MCF 10A (cell line): ENCODE measurements at regions not wholly inside any gene's neighbourhood (a gene's known extent, or its start where the extent isn't known, plus 50 kb on each side); places are given as distances from the start of the nearest gene placed in this dataset.
"Not testable (repeated sequence)": the region's sequence is repeated elsewhere in the genome, so short reads cannot be mapped to it uniquely, and the experiment has no call there.

Source experiments
- BruUV-seq: library from RNA; stranded (reverse); fragments of 400-500 nt; replicated peaks from 2 replicates; lab custom pipeline; 2021; lab: Mats Ljungman, UMichigan
- CTCF ChIA-PET: fragments of 300-600 bp; sonication (Branson Sonifier 250); formaldehyde crosslinking; extraction: SDS; loops from one replicate; lab custom pipeline; 2021; ENCODE audit warnings: antibody characterized with exemption, inconsistent platforms; lab: Yijun Ruan, JAX
- POLR2A ChIA-PET: fragments of 300-600, 350-650 bp; sonication (Branson Sonifier 250); formaldehyde crosslinking; extraction: SDS; loops from one replicate; lab custom pipeline; 2020; ENCODE audit warnings: antibody characterized with exemption, inconsistent platforms; lab: Yijun Ruan, JAX
- DNase-seq: peaks from one replicate; pipeline ENCODE4 v3.0.0-alpha.2; 2018; ENCODE audit not compliant: unreplicated experiment
- H3K27ac Mint-ChIP-seq: one replicate; pipeline ENCODE4 v1.8.0; 2022; ENCODE audit warnings: mild to moderate bottlenecking, low read depth, mixed read lengths; ENCODE audit not compliant: unreplicated experiment
- H3K27me3 Mint-ChIP-seq: one replicate; pipeline ENCODE4 v1.8.0; 2022; ENCODE audit warnings: mixed read lengths; ENCODE audit not compliant: insufficient read depth, unreplicated experiment
- H3K36me3 Mint-ChIP-seq: one replicate; pipeline ENCODE4 v1.8.0; 2022; ENCODE audit warnings: mild to moderate bottlenecking, moderate library complexity, mixed read lengths; ENCODE audit not compliant: insufficient read depth, unreplicated experiment
- H3K4me1 Mint-ChIP-seq: one replicate; pipeline ENCODE4 v1.8.0; 2022; ENCODE audit warnings: mixed read lengths; ENCODE audit not compliant: insufficient read depth, unreplicated experiment
- H3K4me3 Mint-ChIP-seq: one replicate; pipeline ENCODE4 v1.8.0; 2022; ENCODE audit warnings: mild to moderate bottlenecking, moderate library complexity, mixed read lengths; ENCODE audit not compliant: unreplicated experiment
- H3K9me3 Mint-ChIP-seq: one replicate; pipeline ENCODE4 v1.8.0; 2022; ENCODE audit warnings: mixed read lengths; ENCODE audit not compliant: unreplicated experiment
- intact Hi-C: fragments of 100-400 bp; cut with micrococcal nuclease; formaldehyde crosslinking; loops from 2 replicates; pipeline ENCODE4 v1.14.1; 2022
- TF ChIP-seq, protein P1 (sequence below): fragments of 200-600 bp; IDR thresholded peaks from one replicate; pipeline ENCODE4 v1.8.0; 2022; ENCODE audit warnings: antibody characterized with exemption, mild to moderate bottlenecking; ENCODE audit not compliant: unreplicated experiment

DNA sequence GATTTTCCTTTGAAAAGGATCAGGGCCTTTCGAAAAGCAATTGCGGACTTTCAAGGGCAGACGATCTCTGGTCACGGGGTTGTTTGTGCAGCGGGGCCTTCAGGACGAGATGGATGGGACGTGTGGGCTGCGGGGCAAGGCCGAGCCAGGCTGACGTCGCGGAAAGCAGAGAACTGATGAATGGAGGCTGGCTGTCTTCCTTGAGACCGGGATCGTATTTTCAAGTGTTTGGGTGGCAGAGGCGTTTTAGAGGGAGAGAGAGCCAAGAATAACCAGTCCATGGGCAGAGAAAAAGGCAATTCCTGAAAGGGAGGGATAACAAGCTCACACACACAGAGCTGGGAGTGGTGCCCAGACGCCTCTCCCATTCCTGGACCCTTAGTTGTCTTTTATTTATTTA lies 138.9 kb upstream of the USP29 start:
- POLR2A ChIA-PET, result no interaction called here
- Mint-ChIP-seq H3K4me3 (no peak overlapping the region), H3K36me3 (peaks cover 6% of the 10 kb centered on the region), H3K4me1 (no peaks in the 10 kb centered on the region), H3K27me3 (no peaks in the 10 kb centered on the region), H3K27ac (no peak overlapping the region), H3K9me3 (peaks cover 35% of the 10 kb centered on the region)
- intact Hi-C loops, result no loop called here
- CTCF ChIA-PET, result no interaction called here
- no TSS peak for BruUV-seq
- TF ChIP-seq, protein P1, sequence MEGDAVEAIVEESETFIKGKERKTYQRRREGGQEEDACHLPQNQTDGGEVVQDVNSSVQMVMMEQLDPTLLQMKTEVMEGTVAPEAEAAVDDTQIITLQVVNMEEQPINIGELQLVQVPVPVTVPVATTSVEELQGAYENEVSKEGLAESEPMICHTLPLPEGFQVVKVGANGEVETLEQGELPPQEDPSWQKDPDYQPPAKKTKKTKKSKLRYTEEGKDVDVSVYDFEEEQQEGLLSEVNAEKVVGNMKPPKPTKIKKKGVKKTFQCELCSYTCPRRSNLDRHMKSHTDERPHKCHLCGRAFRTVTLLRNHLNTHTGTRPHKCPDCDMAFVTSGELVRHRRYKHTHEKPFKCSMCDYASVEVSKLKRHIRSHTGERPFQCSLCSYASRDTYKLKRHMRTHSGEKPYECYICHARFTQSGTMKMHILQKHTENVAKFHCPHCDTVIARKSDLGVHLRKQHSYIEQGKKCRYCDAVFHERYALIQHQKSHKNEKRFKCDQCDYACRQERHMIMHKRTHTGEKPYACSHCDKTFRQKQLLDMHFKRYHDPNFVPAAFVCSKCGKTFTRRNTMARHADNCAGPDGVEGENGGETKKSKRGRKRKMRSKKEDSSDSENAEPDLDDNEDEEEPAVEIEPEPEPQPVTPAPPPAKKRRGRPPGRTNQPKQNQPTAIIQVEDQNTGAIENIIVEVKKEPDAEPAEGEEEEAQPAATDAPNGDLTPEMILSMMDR, result no peak
- DNase-seq, result no peak

DNA sequence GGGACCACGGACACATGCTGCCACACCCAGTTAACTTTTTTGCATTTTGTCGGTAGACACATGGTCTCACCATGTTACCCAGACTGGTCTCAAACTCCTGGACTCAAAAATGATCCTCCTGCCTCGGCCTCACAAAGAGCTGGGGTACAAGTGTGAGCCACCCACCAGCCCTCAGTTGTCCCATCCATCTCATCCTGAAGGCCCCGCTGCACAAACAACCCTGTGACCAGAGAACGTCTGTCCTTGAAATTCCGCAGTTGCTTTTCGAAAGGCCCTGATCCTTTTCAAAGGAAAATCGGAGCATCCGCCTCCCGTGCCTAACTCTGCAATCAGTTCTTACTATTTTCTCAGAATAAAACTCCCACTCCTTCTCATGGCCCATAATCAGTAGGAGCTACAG lies 138.3 kb upstream of the USP29 start:
- BruUV-seq, result not testable (repeated sequence)

DNA sequence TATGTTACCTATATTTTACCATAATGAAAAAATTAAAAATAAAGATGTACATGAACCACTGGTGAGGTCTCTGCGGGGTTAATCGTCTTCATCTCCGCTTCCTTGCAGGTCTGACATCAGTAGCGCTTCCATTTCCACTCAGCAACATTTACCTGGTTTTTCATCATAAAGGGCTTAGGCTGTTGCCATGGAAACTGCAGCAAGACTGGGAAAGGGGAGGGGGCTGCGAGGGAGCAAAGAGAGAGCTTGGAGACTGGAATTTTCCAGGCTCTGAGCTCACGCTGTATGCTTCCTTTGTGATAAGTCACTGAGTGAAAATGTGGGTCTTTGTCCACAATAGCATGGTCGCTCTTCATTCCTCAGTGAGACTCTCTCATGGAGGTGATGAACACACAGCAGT lies 136.6 kb upstream of the USP29 start:
- ChIA-PET POLR2A (no interaction called here), CTCF (no interaction called here)
- Mint-ChIP-seq H3K4me3 (no peak overlapping the region), H3K4me1 (no peaks in the 10 kb centered on the region), H3K27me3 (no peaks in the 10 kb centered on the region), H3K9me3 (peaks cover 25% of the 10 kb centered on the region), H3K27ac (no peak overlapping the region), H3K36me3 (peaks cover 6% of the 10 kb centered on the region)
- no peak for DNase-seq
- intact Hi-C loops, result no loop called here
- TF ChIP-seq, protein P1, result no peak
- no TSS peak for BruUV-seq

More for the DNA sequence above, 138.3 kb upstream of the USP29 start:
- H3K27ac Mint-ChIP-seq, H3K27me3 Mint-ChIP-seq, POLR2A ChIA-PET, intact Hi-C loops, H3K4me1 Mint-ChIP-seq, DNase-seq, H3K4me3 Mint-ChIP-seq, CTCF ChIA-PET, H3K36me3 Mint-ChIP-seq: not testable (repeated sequence)
- H3K9me3 Mint-ChIP-seq, result peaks cover 35% of the 10 kb centered on the region

DNA sequence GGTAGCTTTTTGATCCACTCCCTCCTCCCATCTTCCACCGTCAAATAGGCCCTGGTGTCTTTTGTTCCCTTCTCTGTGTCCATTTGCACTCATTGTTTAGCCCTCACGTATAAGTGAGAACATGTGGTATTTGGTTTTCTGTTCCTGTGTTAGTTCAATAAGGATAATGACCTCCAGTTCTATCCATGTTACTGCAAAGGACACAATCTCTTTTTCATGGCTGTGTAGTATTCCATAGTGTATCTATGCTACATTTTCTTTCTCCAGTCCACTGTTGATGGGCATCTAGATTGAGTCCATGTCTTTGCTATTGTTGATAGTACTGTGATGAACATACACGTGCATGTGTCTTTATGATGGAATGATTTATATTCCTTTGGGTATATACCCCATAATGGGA lies 136.0 kb upstream of the USP29 start:
- no peak for DNase-seq
- Mint-ChIP-seq H3K27ac (no peak overlapping the region), H3K36me3 (peaks cover 6% of the 10 kb centered on the region), H3K27me3 (no peaks in the 10 kb centered on the region), H3K9me3 (peaks cover 25% of the 10 kb centered on the region), H3K4me3 (no peak overlapping the region), H3K4me1 (no peaks in the 10 kb centered on the region)
- intact Hi-C loops, result no loop called here
- no TSS peak for BruUV-seq
- ChIA-PET POLR2A (no interaction called here), CTCF (no interaction called here)
- TF ChIP-seq, protein P1, result no peak

DNA sequence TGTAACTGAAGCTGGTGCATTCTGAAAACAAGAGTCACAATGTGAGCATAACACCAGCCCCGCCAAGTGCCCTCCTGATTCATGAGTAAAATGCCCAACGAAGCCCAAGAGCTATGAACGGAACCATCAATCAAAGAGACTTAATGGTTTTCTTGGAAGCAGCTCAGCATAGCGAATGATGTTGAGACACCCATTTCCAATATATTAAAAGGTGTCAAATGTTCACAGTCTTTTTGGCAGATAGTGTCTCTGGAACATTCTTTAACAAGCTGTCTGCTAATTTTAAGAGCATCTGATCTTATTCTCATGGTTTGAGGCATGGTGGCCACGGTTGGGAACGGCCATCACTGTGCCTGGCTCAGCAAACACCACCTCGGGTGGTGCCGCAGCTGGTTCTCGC lies 133.4 kb upstream of the USP29 start:
- no peaks in the 10 kb centered on the region for H3K27me3 Mint-ChIP-seq
- ChIA-PET CTCF (no interaction called here), POLR2A (no interaction called here)
- intact Hi-C loops, result no loop called here
- DNase-seq, result no peak
- H3K4me1 Mint-ChIP-seq, result no peaks in the 10 kb centered on the region
- TF ChIP-seq, protein P1, result no peak
- no peak overlapping the region for H3K4me3 Mint-ChIP-seq
- no TSS peak for BruUV-seq
- peaks cover 28% of the 10 kb centered on the region for H3K9me3 Mint-ChIP-seq
- H3K36me3 Mint-ChIP-seq, result peaks cover 6% of the 10 kb centered on the region
- no peak overlapping the region for H3K27ac Mint-ChIP-seq
